Mesenchymal stem cell (in vitro differentiated cells and primary cell): ENCODE measurements at regions not wholly inside any gene's neighbourhood (a gene's known extent, or its start where the extent isn't known, plus 50 kb on each side); places are given as distances from the start of the nearest gene placed in this dataset.

Experiments used
- DNase-seq: peaks from one replicate; pipeline ENCODE4 v3.0.0-alpha.2; 2013
- H2AFZ ChIP-seq: one replicate; pipeline ENCODE4 v1.6.1; 2013; ENCODE audit warnings: low read depth, mild to moderate bottlenecking, control low read depth, inconsistent platforms, low read length, moderate library complexity
- H2AK5ac ChIP-seq: 2 replicates; pipeline ENCODE4 v1.6.1; 2013; ENCODE audit warnings: low read length, moderate library complexity, mild to moderate bottlenecking, inconsistent platforms; ENCODE audit not compliant: severe bottlenecking
- H2BK120ac ChIP-seq: one replicate; pipeline ENCODE4 v1.6.1; 2013; ENCODE audit warnings: low read depth, mild to moderate bottlenecking, inconsistent platforms, low read length, moderate library complexity
- H2BK12ac ChIP-seq, 2 experiments: one replicate each; pipeline ENCODE4 v1.6.1; 2013; ENCODE audit warnings: inconsistent platforms in 2 of 2, low read length in 2 of 2, mild to moderate bottlenecking in 2 of 2, moderate library complexity in 2 of 2, control low read depth in 1 of 2
- H2BK15ac ChIP-seq: one replicate; pipeline ENCODE4 v1.6.1; 2013; ENCODE audit warnings: mild to moderate bottlenecking, low read depth, inconsistent platforms; ENCODE audit not compliant: poor library complexity, severe bottlenecking
- H2BK5ac ChIP-seq: 2 replicates; pipeline ENCODE4 v1.6.1; 2013; ENCODE audit warnings: low read depth, mild to moderate bottlenecking, low read length, control low read depth, inconsistent platforms; ENCODE audit not compliant: poor library complexity, severe bottlenecking
- H3K14ac ChIP-seq, 2 experiments: one replicate each; pipeline ENCODE4 v1.6.1; 2013; ENCODE audit warnings: inconsistent platforms in 2 of 2, low read length in 2 of 2, control low read depth in 1 of 2, mild to moderate bottlenecking in 1 of 2, moderate library complexity in 1 of 2
- H3K18ac ChIP-seq, 2 experiments: one replicate each; pipeline ENCODE4 v1.6.1; 2013; ENCODE audit warnings: inconsistent platforms in 2 of 2, low read length in 2 of 2, control low read depth in 1 of 2, low read depth in 1 of 2, mild to moderate bottlenecking in 1 of 2
- H3K23ac ChIP-seq, 2 experiments: one replicate each; pipeline ENCODE4 v1.6.1; 2013; ENCODE audit warnings: inconsistent platforms in 2 of 2, low read length in 2 of 2, mild to moderate bottlenecking in 2 of 2, moderate library complexity in 2 of 2, control low read depth in 1 of 2
- H3K27ac ChIP-seq: 2 replicates; pipeline ENCODE4 v1.5.1; 2013; ENCODE audit warnings: mild to moderate bottlenecking, moderate library complexity, low read length, control low read depth, inconsistent platforms; ENCODE audit not compliant: poor library complexity, severe bottlenecking
- H3K27me3 ChIP-seq, 2 experiments: 2 replicates each; pipeline versions ENCODE4 v1.6.1 to v1.7.0; 2013; ENCODE audit warnings: low read length in 2 of 2, mild to moderate bottlenecking in 2 of 2, moderate library complexity in 2 of 2, control low read depth in 1 of 2, inconsistent platforms in 1 of 2; ENCODE audit not compliant: control insufficient read depth in 1 of 2, insufficient read depth in 1 of 2
- H3K36me3 ChIP-seq, 2 experiments: 2 replicates each; pipeline versions ENCODE4 v1.6.1 to v1.7.0; 2013; ENCODE audit warnings: low read length in 2 of 2, control low read depth in 1 of 2, inconsistent platforms in 1 of 2, low read depth in 1 of 2, mild to moderate bottlenecking in 1 of 2; ENCODE audit not compliant: insufficient read depth in 2 of 2, control insufficient read depth in 1 of 2
- H3K4ac ChIP-seq, 2 experiments: one replicate each; pipeline ENCODE4 v1.6.1; 2013; ENCODE audit warnings: inconsistent platforms in 2 of 2, low read length in 2 of 2, mild to moderate bottlenecking in 2 of 2, moderate library complexity in 2 of 2, control low read depth in 1 of 2, low read depth in 1 of 2
- H3K4me1 ChIP-seq: 2 replicates; pipeline ENCODE4 v1.6.1; 2013; ENCODE audit warnings: low read depth, low read length, control low read depth; ENCODE audit not compliant: control insufficient read depth, insufficient read depth
- H3K4me2 ChIP-seq: 2 replicates; pipeline ENCODE4 v1.6.1; 2013; ENCODE audit warnings: low read length, mild to moderate bottlenecking, inconsistent platforms; ENCODE audit not compliant: poor library complexity, severe bottlenecking
- H3K4me3 ChIP-seq, 2 experiments: 2 replicates each; pipeline versions ENCODE4 v1.5.1 to v1.7.0; 2013; ENCODE audit warnings: low read length in 2 of 2, mild to moderate bottlenecking in 2 of 2, control low read depth in 1 of 2, low read depth in 1 of 2; ENCODE audit not compliant: insufficient read depth in 1 of 2
- H3K79me1 ChIP-seq: replicated peaks from 2 replicates; pipeline ENCODE4 v1.6.1; 2013; ENCODE audit warnings: mild to moderate bottlenecking, control low read depth, low read length, inconsistent platforms; ENCODE audit not compliant: poor library complexity, severe bottlenecking
- H3K9ac ChIP-seq: 2 replicates; pipeline ENCODE4 v1.7.0; 2013; ENCODE audit warnings: mild to moderate bottlenecking, low read length, moderate library complexity
- H3K9me3 ChIP-seq: 2 replicates; pipeline ENCODE4 v1.7.0; 2013; ENCODE audit warnings: mild to moderate bottlenecking, low read length; ENCODE audit not compliant: control insufficient read depth
- H4K8ac ChIP-seq: one replicate; pipeline ENCODE4 v1.6.1; 2013; ENCODE audit warnings: inconsistent platforms, mild to moderate bottlenecking, low read length, moderate library complexity
- H4K91ac ChIP-seq: one replicate; pipeline ENCODE4 v1.6.1; 2013; ENCODE audit warnings: mild to moderate bottlenecking, low read length, inconsistent platforms
- WGBS: methylation state at CpG from one replicate; pipeline ENCODE4 v1.1.7; 2013; ENCODE audit warnings: mixed read lengths; 5-methylcytosine and 5-hydroxymethylcytosine counted together

GRCh38 chr12:114851981-114852380, 168.0 kb upstream of the TBX3 start:
- peaks cover 5% of the 10 kb centered on the region for H3K9me3 ChIP-seq
- H3K9ac ChIP-seq, result no peak overlapping the region
- H3K4me1 ChIP-seq, result no peaks in the 10 kb centered on the region
- H3K4me2 ChIP-seq, result no peak overlapping the region
- no peak overlapping the region for H2AK5ac ChIP-seq
- no peak overlapping the region for H3K18ac ChIP-seq
- H4K91ac ChIP-seq, result no peak overlapping the region
- WGBS, result 91% methylated on average over 7 of the region's 7 CpGs
- H3K4ac ChIP-seq, result no peak overlapping the region
- H3K36me3 ChIP-seq, result no peaks in the 10 kb centered on the region
- no peak overlapping the region for H3K27ac ChIP-seq
- no peaks in the 10 kb centered on the region for H3K79me1 ChIP-seq
- no peak overlapping the region for H2BK12ac ChIP-seq
- no peak overlapping the region for H3K23ac ChIP-seq
- no peak overlapping the region for H2BK120ac ChIP-seq
- no peak overlapping the region for H2BK15ac ChIP-seq
- H2AFZ ChIP-seq, result no peak overlapping the region
- H3K27me3 ChIP-seq, result no peaks in the 10 kb centered on the region
- H3K14ac ChIP-seq, result no peak overlapping the region
- H3K4me3 ChIP-seq, result no peak overlapping the region
- DNase-seq, result no peak
- no peak overlapping the region for H4K8ac ChIP-seq
- no peak overlapping the region for H2BK5ac ChIP-seq

GRCh38 chr12:114850661-114851275, 166.8 kb upstream of the TBX3 start:
- H3K9ac ChIP-seq, result no peak overlapping the region
- 93% methylated on average over 5 of the region's 7 CpGs for WGBS

GRCh38 chr12:114848666-114849065, 164.7 kb upstream of the TBX3 start:
- Histone ChIP-seq H3K9me3 (no peaks in the 10 kb centered on the region), H2AK5ac (no peak overlapping the region), H2BK12ac (peak overlapping the region in 1 of 2 experiments; percentile 72), H3K9ac (no peak overlapping the region), H3K27ac (no peak overlapping the region), H3K4ac (no peak overlapping the region), H2AFZ (no peak overlapping the region), H2BK5ac (no peak overlapping the region), H3K4me2 (no peak overlapping the region), H3K23ac (peak overlapping the region in 1 of 2 experiments; percentile 85), H4K8ac (no peak overlapping the region), H2BK120ac (no peak overlapping the region), H4K91ac (no peak overlapping the region), H3K4me3 (peak overlapping the region in 1 of 2 experiments; percentile 20), H3K14ac (peak overlapping the region in 1 of 2 experiments; percentile 56), H3K36me3 (no peaks in the 10 kb centered on the region), H3K4me1 (no peaks in the 10 kb centered on the region), H3K27me3 (no peaks in the 10 kb centered on the region), H3K18ac (peak overlapping the region in 1 of 2 experiments; percentile 89), H3K79me1 (no peaks in the 10 kb centered on the region), H2BK15ac (no peak overlapping the region)
- WGBS, result 20% methylated on average over 1 of the region's 2 CpGs
- DNase-seq, result peak; percentile 87

More at GRCh38 chr12:114850661-114851275, 166.8 kb upstream of the TBX3 start:
- H2BK12ac ChIP-seq, result no peak overlapping the region
- H3K36me3 ChIP-seq, result no peaks in the 10 kb centered on the region
- H3K23ac ChIP-seq, result no peak overlapping the region
- no peak overlapping the region for H2BK120ac ChIP-seq
- no peak for DNase-seq
- H2BK15ac ChIP-seq, result no peak overlapping the region
- H3K14ac ChIP-seq, result peak overlapping the region in 1 of 2 experiments; percentile 26
- H4K91ac ChIP-seq, result no peak overlapping the region
- no peak overlapping the region for H4K8ac ChIP-seq
- H3K4ac ChIP-seq, result no peak overlapping the region
- H3K9me3 ChIP-seq, result peaks cover 5% of the 10 kb centered on the region
- H3K27ac ChIP-seq, result no peak overlapping the region
- no peak overlapping the region for H3K4me2 ChIP-seq
- H2AFZ ChIP-seq, result no peak overlapping the region
- H2AK5ac ChIP-seq, result no peak overlapping the region
- no peaks in the 10 kb centered on the region for H3K27me3 ChIP-seq
- H3K4me3 ChIP-seq, result no peak overlapping the region
- H3K18ac ChIP-seq, result peak overlapping the region in 1 of 2 experiments; percentile 34
- no peaks in the 10 kb centered on the region for H3K4me1 ChIP-seq
- H2BK5ac ChIP-seq, result no peak overlapping the region
- no peaks in the 10 kb centered on the region for H3K79me1 ChIP-seq

GRCh38 chr12:114847441-114848035, 163.6 kb upstream of the TBX3 start:
- no peak overlapping the region for H3K27ac ChIP-seq
- H3K4me1 ChIP-seq, result no peaks in the 10 kb centered on the region
- no peaks in the 10 kb centered on the region for H3K36me3 ChIP-seq
- no peak overlapping the region for H3K4ac ChIP-seq
- H4K8ac ChIP-seq, result peak overlapping the region; percentile 71
- H2BK120ac ChIP-seq, result no peak overlapping the region
- H3K14ac ChIP-seq, result peak overlapping the region in 1 of 2 experiments; percentile 72
- no peak overlapping the region for H3K4me3 ChIP-seq
- no peaks in the 10 kb centered on the region for H3K79me1 ChIP-seq
- 92% methylated on average over 9 of the region's 11 CpGs for WGBS
- no peak overlapping the region for H2AFZ ChIP-seq
- H2AK5ac ChIP-seq, result no peak overlapping the region
- no peak overlapping the region for H2BK15ac ChIP-seq
- no peak overlapping the region for H3K4me2 ChIP-seq
- H2BK5ac ChIP-seq, result no peak overlapping the region
- no peak overlapping the region for H4K91ac ChIP-seq
- H3K18ac ChIP-seq, result peak overlapping the region in 1 of 2 experiments; percentile 80
- H2BK12ac ChIP-seq, result peak overlapping the region in 1 of 2 experiments; percentile 93
- H3K23ac ChIP-seq, result no peak overlapping the region
- peak; percentile 47 for DNase-seq
- H3K9ac ChIP-seq, result no peak overlapping the region
- no peaks in the 10 kb centered on the region for H3K27me3 ChIP-seq
- H3K9me3 ChIP-seq, result no peaks in the 10 kb centered on the region
